ENCODE measurements at regions not wholly inside any gene's neighbourhood (a gene's known extent, or its start where the extent isn't known, plus 50 kb on each side); places are given as distances from the start of the nearest gene placed in this dataset.

DNA sequence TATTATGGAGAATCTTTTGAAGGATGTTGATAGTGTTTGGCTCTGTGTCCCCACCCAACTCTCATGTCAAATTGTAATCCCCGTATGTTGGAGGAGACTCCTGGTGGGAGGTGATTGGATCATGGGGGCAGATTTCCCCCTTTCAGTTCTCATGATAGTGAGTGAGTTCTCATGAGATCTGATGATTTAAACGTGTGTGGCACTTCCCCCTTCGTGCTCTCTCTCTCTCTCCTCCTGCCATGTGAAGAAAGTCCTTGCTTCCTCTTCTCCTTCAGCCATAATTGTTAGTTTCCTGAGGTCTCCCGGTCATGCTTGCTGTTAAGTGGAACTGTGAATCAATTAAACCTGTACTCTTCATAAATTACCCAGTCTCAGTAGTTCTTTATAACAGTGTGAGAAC is 166.1 kb upstream of the NUDT6 start:
- Histone ChIP-seq H3K27ac (ENCODE audit: insufficient read depth, low read length) (no peak overlapping the region), H2BK5ac (ENCODE audit: low read depth, low read length, poor library complexity, severe bottlenecking) (no peak overlapping the region), H3K14ac (replicated peaks; ENCODE audit: low read depth, low read length) (no peak overlapping the region), H3K4me1 (ENCODE audit: control insufficient read depth, insufficient read depth, low read length) (no peaks in the 10 kb centered on the region), H3K9me1 (ENCODE audit: insufficient read depth, low read length) (no peaks in the 10 kb centered on the region), H3K23ac (ENCODE audit: low read depth, low read length) (no peak overlapping the region), H3K9me3 (ENCODE audit: control insufficient read depth, insufficient read depth, low read length) (peaks cover 5% of the 10 kb centered on the region), H2AFZ (replicated peaks; ENCODE audit: low read length, poor library complexity) (no peak overlapping the region), H2AK9ac (replicated peaks; ENCODE audit: low read depth, low read length, poor library complexity) (no peak overlapping the region), H3K27me3 (ENCODE audit: control insufficient read depth, insufficient read depth, low read length) (no peaks in the 10 kb centered on the region), H3K4me2 (ENCODE audit: low read depth, low read length) (no peak overlapping the region), H4K20me1 (ENCODE audit: insufficient read depth, low read length) (no peaks in the 10 kb centered on the region), H3K79me1 (ENCODE audit: low read depth in 1 of 2, low read length in 2 of 2) (peaks cover 0 to 3% of the 10 kb centered on the region in 2 experiments; a peak in 2 of 4 replicates), H3K18ac (ENCODE audit: low read depth, low read length) (no peak overlapping the region), H2BK120ac (ENCODE audit: low read depth, low read length) (no peak overlapping the region), H4K91ac (ENCODE audit: insufficient read depth, low read depth, low read length) (no peak overlapping the region), H3K4ac (ENCODE audit: low read depth, low read length) (no peak overlapping the region), H3K4me3 (ENCODE audit: insufficient read depth, low read depth, low read length) (no peak overlapping the region), H3K36me3 (ENCODE audit: control insufficient read depth, insufficient read depth, low read length) (peaks cover 3% of the 10 kb centered on the region; the same call in 1 of the 2 replicates), H3K9ac (ENCODE audit: low read depth, low read length) (no peak overlapping the region), H4K5ac (ENCODE audit: low read depth, low read length) (no peak overlapping the region), H2BK20ac (ENCODE audit: low read depth, low read length) (no peak overlapping the region), H3K56ac (ENCODE audit: extremely low read depth, insufficient read depth, low read length) (no peak overlapping the region), H2BK15ac (ENCODE audit: low read depth, low read length) (no peak overlapping the region), H4K8ac (ENCODE audit: low read depth in 2 of 2, low read length in 2 of 2) (no peak overlapping the region), H2AK5ac (ENCODE audit: low read depth, low read length) (no peak overlapping the region)
- ATAC-seq (ENCODE audit: low read depth) (no peak), DNase-seq (no peak)
- WGBS, 2 experiments (ENCODE audit: extremely low coverage in 2 of 2, insufficient read length in 1 of 2) = no CpG with 5 or more reads among the region's 4 CpGs
- POLR2A ChIA-PET (ENCODE audit: unreplicated experiment) = no interaction called here
- CTCF ChIA-PET = no interaction called here
- in situ Hi-C loops (cut with MboI; ENCODE audit: low sequenced_read_pairs) = no loop called here
- dilution Hi-C loops (cut with HindIII; ENCODE audit: low sequenced_read_pairs, unreplicated experiment) = no loop called here
- no TSS peak for BruUV-seq (replicated peaks)
- TF ChIP-seq, protein P1, sequence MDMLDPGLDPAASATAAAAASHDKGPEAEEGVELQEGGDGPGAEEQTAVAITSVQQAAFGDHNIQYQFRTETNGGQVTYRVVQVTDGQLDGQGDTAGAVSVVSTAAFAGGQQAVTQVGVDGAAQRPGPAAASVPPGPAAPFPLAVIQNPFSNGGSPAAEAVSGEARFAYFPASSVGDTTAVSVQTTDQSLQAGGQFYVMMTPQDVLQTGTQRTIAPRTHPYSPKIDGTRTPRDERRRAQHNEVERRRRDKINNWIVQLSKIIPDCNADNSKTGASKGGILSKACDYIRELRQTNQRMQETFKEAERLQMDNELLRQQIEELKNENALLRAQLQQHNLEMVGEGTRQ (IDR thresholded peaks at IDR 0.05; ENCODE audit: low read depth, low read length) = no peak
- TF ChIP-seq MXI1 (IDR thresholded peaks at IDR 0.05; ENCODE audit: borderline replicate concordance, low read depth, low read length) = no peak
- TF ChIP-seq SMC3 (IDR thresholded peaks at IDR 0.05; ENCODE audit: low read depth, low read length) = no peak
- no peak for TF ChIP-seq MAZ (IDR thresholded peaks at IDR 0.05; ENCODE audit: borderline replicate concordance, low read depth, low read length)
- TF ChIP-seq RAD21 (IDR thresholded peaks at IDR 0.05; ENCODE audit: low read length) = no peak
- TF ChIP-seq CEBPB (IDR thresholded peaks at IDR 0.05; ENCODE audit: low read depth, low read length) = no peak
- no peak for TF ChIP-seq RCOR1 (IDR thresholded peaks at IDR 0.05; ENCODE audit: insufficient replicate concordance, low read length)
- intact Hi-C loops (cut with micrococcal nuclease) = no loop called here
